Epidermal melanocyte (primary cell): ENCODE measurements at regions not wholly inside any gene's neighbourhood (a gene's known extent, or its start where the extent isn't known, plus 50 kb on each side); places are given as distances from the start of the nearest gene placed in this dataset.
A peak's percentile ranks its signal among the peaks of the same experiment; 100 is the strongest.

Experiments used
- DNase-seq: peaks from one replicate; pipeline ENCODE4 v3.0.0; 2011; ENCODE audit warnings: low spot score; ENCODE audit not compliant: insufficient read length

GRCh38 chr9:134502266-134502791, 139.3 kb upstream of the COL5A1 start:
- no peak for DNase-seq

GRCh38 chr9:134502809-134503211, 138.8 kb upstream of the COL5A1 start:
- peak; percentile 98 for DNase-seq

- DNase-seq, result no peak
These were observed 138.1 kb upstream of the COL5A1 start for GRCh38 chr9:134503301-134504105.

- DNase-seq, result no peak
These were observed 137.6 kb upstream of the COL5A1 start for GRCh38 chr9:134504106-134504385.

GRCh38 chr9:134505032-134505431, 136.6 kb upstream of the COL5A1 start:
- no peak for DNase-seq

- no peak for DNase-seq
These were observed 132.3 kb upstream of the COL5A1 start for GRCh38 chr9:134509281-134509680.

- no peak for DNase-seq
These were observed 131.8 kb upstream of the COL5A1 start for GRCh38 chr9:134509817-134510216.

GRCh38 chr9:134514503-134514902, 127.1 kb upstream of the COL5A1 start:
- DNase-seq, result no peak

GRCh38 chr9:134515026-134515821, 126.4 kb upstream of the COL5A1 start:
- no peak for DNase-seq

- no peak for DNase-seq
These were observed 125.1 kb upstream of the COL5A1 start for GRCh38 chr9:134516464-134516863.

- DNase-seq, result no peak
These were observed 124.4 kb upstream of the COL5A1 start for GRCh38 chr9:134517069-134517680.

GRCh38 chr9:134518004-134518606, 123.5 kb upstream of the COL5A1 start:
- DNase-seq, result no peak

- DNase-seq, result no peak
These were observed 122.1 kb upstream of the COL5A1 start for GRCh38 chr9:134519375-134520070.

- no peak for DNase-seq
These were observed 119.6 kb upstream of the COL5A1 start for GRCh38 chr9:134521817-134522501.

GRCh38 chr9:134522502-134522848, 119.1 kb upstream of the COL5A1 start:
- no peak for DNase-seq

- DNase-seq, result no peak
These were observed 118.6 kb upstream of the COL5A1 start for GRCh38 chr9:134522976-134523375.

GRCh38 chr9:134525070-134525815, 116.4 kb upstream of the COL5A1 start:
- no peak for DNase-seq

- DNase-seq, result no peak
These were observed 115.6 kb upstream of the COL5A1 start for GRCh38 chr9:134525841-134526583.
